CD14-positive monocyte (primary cell): ENCODE measurements at regions not wholly inside any gene's neighbourhood (a gene's known extent, or its start where the extent isn't known, plus 50 kb on each side); places are given as distances from the start of the nearest gene placed in this dataset.

Experiments used
- DNase-seq, 3 donors: peaks; one replicate each; pipeline ENCODE4 v3.0.0-alpha.2; 2011 to 2022
- H2AFZ ChIP-seq: 2 replicates; pipeline ENCODE4 v1.6.0; 2012; ENCODE audit warnings: mild to moderate bottlenecking, low read depth, low read length, inconsistent platforms; ENCODE audit not compliant: insufficient read depth, poor library complexity, severe bottlenecking
- H3K27ac ChIP-seq, 2 donors: 1 replicate in 1 of 2; 2 replicates in 1 of 2; pipeline ENCODE4 v1.5.1; 2012 to 2013; ENCODE audit warnings: low read length in 2 of 2, control low read depth in 1 of 2, inconsistent platforms in 1 of 2, low read depth in 1 of 2, mild to moderate bottlenecking in 1 of 2
- H3K27me3 ChIP-seq, 2 donors: one replicate each; pipeline versions ENCODE4 v1.6.0 to v1.6.1; 2011 to 2013; ENCODE audit warnings: low read length in 2 of 2; ENCODE audit not compliant: control insufficient read depth in 2 of 2, insufficient read depth in 2 of 2
- H3K36me3 ChIP-seq, 2 donors: replicated peaks in 1 of 2; 1 replicate in 1 of 2; 2 replicates in 1 of 2; pipeline versions ENCODE4 v1.5.1 to v1.6.1; 2012 to 2013; ENCODE audit warnings: low read length in 2 of 2, control low read depth in 1 of 2, inconsistent platforms in 1 of 2, mild to moderate bottlenecking in 1 of 2; ENCODE audit not compliant: insufficient read depth in 2 of 2, control insufficient read depth in 1 of 2
- H3K4me1 ChIP-seq, 2 donors: 1 replicate in 1 of 2; 2 replicates in 1 of 2; pipeline versions ENCODE4 v1.5.1 to v1.6.1; 2012 to 2013; ENCODE audit warnings: low read length in 2 of 2, control low read depth in 1 of 2, inconsistent platforms in 1 of 2, mild to moderate bottlenecking in 1 of 2, moderate library complexity in 1 of 2; ENCODE audit not compliant: insufficient read depth in 2 of 2, control insufficient read depth in 1 of 2
- H3K4me2 ChIP-seq: replicated peaks from 2 replicates; pipeline ENCODE3; 2012; ENCODE audit warnings: low read length, moderate library complexity, mild to moderate bottlenecking; ENCODE audit not compliant: poor library complexity, severe bottlenecking; ENCODE audit errors: extremely low read depth
- H3K4me3 ChIP-seq, 3 experiments: fragments of 200-600 bp in 1 of 3; sonication (generic) in 1 of 3; replicated peaks in 1 of 3; 1 replicate in 2 of 3; 2 replicates in 1 of 3; pipeline ENCODE4 v1.5.1; 2011 to 2013; ENCODE audit warnings: low read length in 3 of 3, mild to moderate bottlenecking in 3 of 3, control low read depth in 2 of 3, low read depth in 2 of 3, inconsistent platforms in 1 of 3, moderate library complexity in 1 of 3
- H3K79me2 ChIP-seq: 2 replicates; pipeline ENCODE4 v1.6.0; 2012; ENCODE audit warnings: mild to moderate bottlenecking, control low read depth, inconsistent platforms, low read length, moderate library complexity; ENCODE audit not compliant: insufficient read depth
- H3K9ac ChIP-seq: 2 replicates; pipeline ENCODE4 v1.6.0; 2017; ENCODE audit warnings: low read length, mild to moderate bottlenecking; ENCODE audit not compliant: insufficient read depth, poor library complexity, severe bottlenecking
- H3K9me3 ChIP-seq, 2 donors: replicated peaks in 1 of 2; 1 replicate in 1 of 2; 2 replicates in 1 of 2; pipeline versions ENCODE4 v1.5.1 to v1.6.1; 2012 to 2013; ENCODE audit warnings: low read length in 2 of 2, control low read depth in 1 of 2; ENCODE audit not compliant: control insufficient read depth in 1 of 2, insufficient read depth in 1 of 2
- H4K20me1 ChIP-seq: 2 replicates; pipeline ENCODE4 v1.6.0; 2012; ENCODE audit warnings: mild to moderate bottlenecking, low read length, control low read depth, moderate library complexity; ENCODE audit not compliant: insufficient read depth
- H3K27ac Mint-ChIP-seq, 7 donors: one replicate each; pipeline ENCODE4 v1.8.0; 2020; ENCODE audit warnings: mild to moderate bottlenecking in 7 of 7, mixed read lengths in 7 of 7, moderate library complexity in 6 of 7, inconsistent platforms in 2 of 7
- H3K27me3 Mint-ChIP-seq, 3 donors: one replicate each; pipeline ENCODE4 v1.8.0; 2021 to 2022; ENCODE audit warnings: low read depth in 3 of 3, mild to moderate bottlenecking in 3 of 3, mixed read lengths in 3 of 3, moderate library complexity in 3 of 3, inconsistent platforms in 1 of 3
- H3K36me3 Mint-ChIP-seq, 2 donors: one replicate each; pipeline ENCODE4 v1.8.0; 2020; ENCODE audit warnings: mixed read lengths in 2 of 2, inconsistent platforms in 1 of 2, mild to moderate bottlenecking in 1 of 2
- H3K4me1 Mint-ChIP-seq: one replicate; pipeline ENCODE4 v1.8.0; 2020; ENCODE audit warnings: mild to moderate bottlenecking, mixed read lengths
- H3K4me3 Mint-ChIP-seq, 2 donors: one replicate each; pipeline ENCODE4 v1.8.0; 2020; ENCODE audit warnings: mild to moderate bottlenecking in 2 of 2, mixed read lengths in 2 of 2, moderate library complexity in 1 of 2
- H3K9me3 Mint-ChIP-seq, 7 donors: one replicate each; pipeline ENCODE4 v1.8.0; 2020 to 2022; ENCODE audit warnings: mixed read lengths in 7 of 7, mild to moderate bottlenecking in 6 of 7, moderate library complexity in 6 of 7, inconsistent platforms in 2 of 7
- CTCF ChIP-seq: fragments of 200-600 bp; IDR thresholded peaks from one replicate; pipeline ENCODE4 v1.8.0; 2022; ENCODE audit warnings: antibody characterized with exemption, mild to moderate bottlenecking
- WGBS: methylation state at CpG from one replicate; pipeline ENCODE4 v1.1.5; 2013; ENCODE audit warnings: missing lambda C conversion rate; ENCODE audit not compliant: insufficient coverage; 5-methylcytosine and 5-hydroxymethylcytosine counted together
- intact Hi-C, 2 donors: fragments of 100-400 bp; cut with micrococcal nuclease; formaldehyde crosslinking; loops; one replicate each; pipeline versions ENCODE4 v1.15.0 to v1.15.1; 2023

DNA sequence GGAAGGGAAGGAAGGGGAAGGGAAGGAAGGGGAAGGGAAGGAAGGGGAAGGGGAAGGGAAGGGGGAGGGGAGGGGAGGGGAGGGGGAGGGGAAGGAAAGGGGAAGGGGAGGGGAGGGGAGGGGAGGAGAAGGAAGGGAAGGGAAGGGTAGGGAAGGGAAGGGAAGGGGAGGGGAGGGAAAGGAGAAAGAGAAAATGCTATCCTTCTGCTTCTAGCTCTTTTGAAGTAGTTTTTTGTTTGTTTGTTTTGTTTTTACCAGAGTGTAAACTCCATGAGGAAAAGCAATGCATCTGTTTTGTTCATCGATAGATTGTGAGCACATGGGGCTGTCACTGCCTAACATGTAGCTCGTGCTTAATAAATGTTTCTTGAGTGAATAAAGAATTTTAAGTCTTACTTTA is 1592.7 kb upstream of the ACVR2A start:
- H3K4me3 ChIP-seq = no peak overlapping the region
- H3K4me1 Mint-ChIP-seq = no peaks in the 10 kb centered on the region
- H3K4me1 ChIP-seq = no peaks in the 10 kb centered on the region
- H4K20me1 ChIP-seq = no peaks in the 10 kb centered on the region
- no CpG with 5 or more reads among the region's 2 CpGs for WGBS
- no peaks in the 10 kb centered on the region for H3K79me2 ChIP-seq
- no peak overlapping the region for H3K9ac ChIP-seq
- H3K27ac Mint-ChIP-seq = no peak overlapping the region
- no peaks in the 10 kb centered on the region for H3K36me3 ChIP-seq
- H3K4me3 Mint-ChIP-seq = no peak overlapping the region
- H3K36me3 Mint-ChIP-seq = no peaks in the 10 kb centered on the region
- intact Hi-C loops = no loop called here
- H3K4me2 ChIP-seq = no peak overlapping the region
- peaks cover 0 to 5% (median 0%) of the 10 kb centered on the region in 7 donors for H3K9me3 Mint-ChIP-seq
- no peak for TF ChIP-seq CTCF
- no peak overlapping the region for H2AFZ ChIP-seq
- H3K27me3 ChIP-seq = no peaks in the 10 kb centered on the region
- H3K27me3 Mint-ChIP-seq = no peaks in the 10 kb centered on the region
- H3K27ac ChIP-seq = no peak overlapping the region
- DNase-seq = no peak
- no peaks in the 10 kb centered on the region for H3K9me3 ChIP-seq

DNA sequence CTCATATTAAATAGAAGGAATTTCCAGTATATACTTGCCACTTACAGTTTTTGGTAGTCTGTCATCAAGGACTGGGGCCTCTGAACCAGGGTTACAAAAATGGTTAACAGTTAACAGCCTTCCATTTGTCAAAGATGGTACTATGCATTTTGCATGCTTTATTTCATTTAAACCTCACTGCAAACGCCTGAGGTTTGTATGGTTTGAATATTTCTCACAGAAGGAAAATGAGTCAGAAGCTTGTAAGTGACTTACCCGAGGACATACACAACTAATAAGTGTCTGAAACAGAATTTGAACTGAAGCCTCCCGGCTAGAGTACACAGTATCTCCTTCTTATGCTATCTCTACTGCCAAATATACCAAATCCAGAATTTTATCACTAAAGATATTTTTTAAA is 1593.5 kb upstream of the ACVR2A start:
- Histone ChIP-seq H3K79me2 (no peaks in the 10 kb centered on the region), H3K4me3 (no peak overlapping the region), H3K4me1 (no peaks in the 10 kb centered on the region), H2AFZ (no peak overlapping the region), H4K20me1 (no peaks in the 10 kb centered on the region), H3K9me3 (no peaks in the 10 kb centered on the region), H3K9ac (no peak overlapping the region), H3K4me2 (no peak overlapping the region), H3K36me3 (no peaks in the 10 kb centered on the region), H3K27me3 (no peaks in the 10 kb centered on the region), H3K27ac (no peak overlapping the region)
- TF ChIP-seq CTCF = no peak
- Mint-ChIP-seq H3K4me1 (no peaks in the 10 kb centered on the region), H3K36me3 (no peaks in the 10 kb centered on the region), H3K9me3 (peaks cover 0 to 5% (median 0%) of the 10 kb centered on the region in 7 donors), H3K4me3 (no peak overlapping the region), H3K27ac (no peak overlapping the region), H3K27me3 (no peaks in the 10 kb centered on the region)
- intact Hi-C loops = no loop called here
- no CpG with 5 or more reads among the region's 3 CpGs for WGBS
- DNase-seq = no peak
